Mesothelial cell of epicardium (in vitro differentiated cells): ENCODE measurements at regions not wholly inside any gene's neighbourhood (a gene's known extent, or its start where the extent isn't known, plus 50 kb on each side); places are given as distances from the start of the nearest gene placed in this dataset.

Experiments
- DNase-seq, 2 experiments: peaks; one replicate each; pipeline ENCODE4 v3.0.0; 2021; ENCODE audit warnings: low spot score in 2 of 2; ENCODE audit not compliant: unreplicated experiment in 2 of 2
- H3K27ac Mint-ChIP-seq: 2 replicates; pipeline ENCODE4 v1.8.0; 2021; ENCODE audit warnings: mixed read lengths
- H3K27me3 Mint-ChIP-seq: 2 replicates; pipeline ENCODE4 v1.8.0; 2021; ENCODE audit warnings: low read depth, mixed read lengths
- H3K36me3 Mint-ChIP-seq: 2 replicates; pipeline ENCODE4 v1.8.0; 2021; ENCODE audit warnings: mixed read lengths
- H3K4me1 Mint-ChIP-seq: 2 replicates; pipeline ENCODE4 v1.8.0; 2021; ENCODE audit warnings: mixed read lengths
- H3K4me3 Mint-ChIP-seq: 2 replicates; pipeline ENCODE4 v1.8.0; 2021; ENCODE audit warnings: mild to moderate bottlenecking, moderate library complexity, mixed read lengths
- H3K9me3 Mint-ChIP-seq: 2 replicates; pipeline ENCODE4 v1.8.0; 2021; ENCODE audit warnings: mixed read lengths
- TF ChIP-seq, protein P1 (sequence below): fragments of 200-600 bp; sonication (generic); IDR thresholded peaks from one replicate; pipeline ENCODE4 v1.5.0; 2021; ENCODE audit warnings: antibody characterized with exemption; ENCODE audit not compliant: unreplicated experiment

DNA sequence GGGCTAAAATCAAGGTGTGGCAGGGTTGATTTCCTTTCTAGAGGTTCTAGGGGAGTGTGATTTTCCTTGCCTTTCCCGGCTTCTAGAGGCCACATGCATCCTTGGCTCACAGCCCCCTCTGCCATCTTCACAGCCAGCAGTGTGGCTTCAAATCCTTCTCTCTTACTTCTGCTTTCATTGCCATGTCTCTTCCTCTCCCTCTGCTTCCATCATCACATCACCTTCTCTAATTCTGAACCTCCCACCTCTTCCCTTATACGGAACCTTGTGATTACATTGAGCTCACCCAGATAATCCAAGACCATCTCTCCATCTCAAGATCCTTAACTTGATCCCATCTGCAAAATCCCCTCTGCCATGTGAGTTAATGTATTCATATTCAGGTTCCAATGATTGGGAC lies 56.2 kb upstream of the RMDN2 start:
- Mint-ChIP-seq H3K36me3 (no peaks in the 10 kb centered on the region), H3K27me3 (no peaks in the 10 kb centered on the region), H3K4me1 (peaks cover 44% of the 10 kb centered on the region), H3K9me3 (no peaks in the 10 kb centered on the region), H3K27ac (no peak overlapping the region), H3K4me3 (no peak overlapping the region)
- TF ChIP-seq, protein P1, sequence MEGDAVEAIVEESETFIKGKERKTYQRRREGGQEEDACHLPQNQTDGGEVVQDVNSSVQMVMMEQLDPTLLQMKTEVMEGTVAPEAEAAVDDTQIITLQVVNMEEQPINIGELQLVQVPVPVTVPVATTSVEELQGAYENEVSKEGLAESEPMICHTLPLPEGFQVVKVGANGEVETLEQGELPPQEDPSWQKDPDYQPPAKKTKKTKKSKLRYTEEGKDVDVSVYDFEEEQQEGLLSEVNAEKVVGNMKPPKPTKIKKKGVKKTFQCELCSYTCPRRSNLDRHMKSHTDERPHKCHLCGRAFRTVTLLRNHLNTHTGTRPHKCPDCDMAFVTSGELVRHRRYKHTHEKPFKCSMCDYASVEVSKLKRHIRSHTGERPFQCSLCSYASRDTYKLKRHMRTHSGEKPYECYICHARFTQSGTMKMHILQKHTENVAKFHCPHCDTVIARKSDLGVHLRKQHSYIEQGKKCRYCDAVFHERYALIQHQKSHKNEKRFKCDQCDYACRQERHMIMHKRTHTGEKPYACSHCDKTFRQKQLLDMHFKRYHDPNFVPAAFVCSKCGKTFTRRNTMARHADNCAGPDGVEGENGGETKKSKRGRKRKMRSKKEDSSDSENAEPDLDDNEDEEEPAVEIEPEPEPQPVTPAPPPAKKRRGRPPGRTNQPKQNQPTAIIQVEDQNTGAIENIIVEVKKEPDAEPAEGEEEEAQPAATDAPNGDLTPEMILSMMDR, result no peak
- no peak for DNase-seq

DNA sequence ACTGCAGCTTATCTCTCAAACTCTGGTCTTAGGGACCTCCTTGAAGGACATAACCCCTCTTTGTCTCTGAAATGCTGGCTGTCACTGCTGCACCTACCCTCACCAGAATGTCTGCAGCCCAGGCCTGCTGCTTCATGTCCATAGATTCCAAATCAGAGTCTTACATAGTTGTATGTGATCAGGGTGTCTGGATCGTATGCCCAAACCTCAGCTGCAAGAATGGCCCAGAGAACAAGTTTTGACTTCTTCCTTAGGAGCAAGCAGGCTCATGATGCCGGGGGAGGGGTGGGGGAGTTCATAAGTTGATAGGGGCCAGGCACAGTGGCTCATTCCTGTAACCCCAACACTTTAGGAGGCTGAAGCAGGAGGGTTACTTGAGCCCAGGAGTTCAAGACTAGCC lies 55.8 kb upstream of the RMDN2 start:
- TF ChIP-seq, protein P1, result no peak
- Mint-ChIP-seq H3K9me3 (no peaks in the 10 kb centered on the region), H3K27me3 (peaks cover 2% of the 10 kb centered on the region), H3K4me3 (no peak overlapping the region), H3K36me3 (no peaks in the 10 kb centered on the region), H3K4me1 (peaks cover 45% of the 10 kb centered on the region), H3K27ac (no peak overlapping the region)
- DNase-seq, result no peak

DNA sequence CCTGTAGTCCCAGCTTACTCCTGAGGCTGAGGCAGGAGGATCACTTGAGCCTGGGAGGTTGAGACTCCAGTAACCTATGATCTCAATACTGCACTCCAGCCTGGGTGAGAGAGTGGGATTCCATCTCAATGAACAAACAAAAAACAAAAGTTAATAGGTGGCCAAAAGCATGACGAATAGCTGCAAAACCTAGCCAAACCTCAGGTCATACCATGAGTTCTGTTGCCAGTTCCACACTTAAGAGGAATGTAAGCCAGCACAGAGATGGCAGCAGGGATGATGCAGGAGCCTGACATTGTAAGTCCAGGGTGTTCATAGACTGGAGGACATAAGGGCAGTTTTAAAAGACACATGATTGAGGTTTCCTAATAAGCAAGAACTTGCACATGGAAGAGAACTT lies 55.3 kb upstream of the RMDN2 start:
- no peak for DNase-seq
- H3K36me3 Mint-ChIP-seq, result no peaks in the 10 kb centered on the region
- peaks cover 6% of the 10 kb centered on the region for H3K27me3 Mint-ChIP-seq
- peaks cover 50% of the 10 kb centered on the region for H3K4me1 Mint-ChIP-seq
- TF ChIP-seq, protein P1, result no peak
- H3K4me3 Mint-ChIP-seq, result no peak overlapping the region
- no peak overlapping the region for H3K27ac Mint-ChIP-seq
- H3K9me3 Mint-ChIP-seq, result no peaks in the 10 kb centered on the region

DNA sequence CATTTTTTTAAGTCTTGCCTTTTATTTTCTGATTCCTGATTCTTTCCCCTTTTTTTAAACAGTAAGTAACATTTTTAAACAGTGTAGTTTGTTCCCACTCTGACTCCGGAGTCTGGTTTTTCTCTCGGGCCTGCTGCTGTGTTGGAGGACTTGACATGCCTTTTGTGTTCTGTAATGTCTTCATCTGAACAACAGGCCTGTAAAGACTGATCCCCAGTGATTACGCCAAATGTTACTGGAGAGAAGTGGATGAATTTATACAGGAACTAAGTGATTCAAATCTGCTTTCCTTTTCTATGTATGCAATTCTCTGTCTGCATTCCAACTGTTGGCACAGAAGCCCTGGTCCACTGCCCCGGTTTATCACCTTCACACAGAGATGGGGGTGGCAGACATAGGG lies 54.3 kb upstream of the RMDN2 start:
- DNase-seq, result no peak

DNA sequence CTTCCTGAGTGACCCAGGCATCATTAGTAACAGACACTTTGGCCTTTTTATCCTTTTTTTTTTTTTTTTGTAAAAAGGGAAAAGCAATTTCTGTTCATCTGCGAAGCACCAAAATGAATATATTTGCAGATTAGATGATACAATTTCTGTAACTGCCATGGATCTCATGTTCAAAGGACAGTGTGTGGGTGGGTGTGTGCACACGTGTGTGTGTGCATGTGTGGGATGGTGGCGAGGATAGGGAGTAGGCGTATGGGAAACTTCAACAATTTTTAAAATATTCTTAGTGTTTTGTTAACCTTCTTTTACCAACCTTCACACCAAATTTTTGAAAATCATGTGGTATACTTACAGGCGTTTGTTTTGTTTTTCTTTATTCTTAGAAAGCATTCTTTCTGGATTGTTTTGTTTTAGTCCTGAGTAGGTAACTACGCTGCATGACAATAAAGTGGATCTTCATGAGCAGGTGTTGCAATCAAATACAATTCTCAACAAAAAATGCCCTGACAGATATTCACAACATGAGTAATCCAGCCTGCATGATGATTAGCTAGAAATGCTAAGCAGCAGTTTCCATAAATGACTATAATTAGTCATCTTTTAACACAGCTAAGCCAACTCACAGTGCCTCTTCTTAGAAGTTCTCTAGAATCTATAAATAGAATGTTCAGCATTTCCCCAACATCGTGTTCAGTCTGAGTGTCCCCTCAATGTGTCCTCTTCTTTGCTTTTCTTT lies 53.5 kb upstream of the RMDN2 start:
- Mint-ChIP-seq H3K9me3 (no peaks in the 10 kb centered on the region), H3K4me3 (no peak overlapping the region), H3K27me3 (peaks cover 10% of the 10 kb centered on the region), H3K27ac (no peak overlapping the region), H3K4me1 (peaks cover 55% of the 10 kb centered on the region), H3K36me3 (no peaks in the 10 kb centered on the region)
- DNase-seq, result no peak
- TF ChIP-seq, protein P1, result no peak

More for the DNA sequence above, 54.3 kb upstream of the RMDN2 start:
- Mint-ChIP-seq H3K27me3 (peaks cover 10% of the 10 kb centered on the region), H3K4me3 (no peak overlapping the region), H3K4me1 (peaks cover 57% of the 10 kb centered on the region), H3K27ac (peak overlapping the region; percentile 80), H3K36me3 (no peaks in the 10 kb centered on the region), H3K9me3 (no peaks in the 10 kb centered on the region)
- TF ChIP-seq, protein P1, result no peak
